MM.1S (cell line): ENCODE measurements at regions not wholly inside any gene's neighbourhood (a gene's known extent, or its start where the extent isn't known, plus 50 kb on each side); places are given as distances from the start of the nearest gene placed in this dataset.

Source experiments
- CTCF ChIP-seq: fragments of 300-600 bp; sonication (generic); IDR thresholded peaks from 2 replicates; pipeline ENCODE4 v1.5.1; 2016; ENCODE audit warnings: antibody characterized with exemption, low read length, mixed read lengths
- EZH2 ChIP-seq: fragments of 300-600 bp; sonication (generic); optimal IDR thresholded peaks from 2 replicates; pipeline ENCODE3; 2017; ENCODE audit warnings: low read depth, mild to moderate bottlenecking, antibody characterized with exemption, low read length, mixed read lengths
- EZH2phosphoT487 ChIP-seq: fragments of 300-600 bp; sonication (generic); IDR thresholded peaks from 2 replicates; pipeline ENCODE4 v1.6.1; 2018; ENCODE audit warnings: antibody characterized with exemption, low read length

- TF ChIP-seq CTCF (no peak), EZH2phosphoT487 (no peak), EZH2 (no peak)
Measured at GRCh38 chr5:85225388-85225787, 840.7 kb upstream of the EDIL3 start.
